Fibroblast of mammary gland (primary cell): ENCODE measurements at regions not wholly inside any gene's neighbourhood (a gene's known extent, or its start where the extent isn't known, plus 50 kb on each side); places are given as distances from the start of the nearest gene placed in this dataset.

Source experiments
- DNase-seq: peaks from one replicate; pipeline ENCODE4 v3.0.0-alpha.2; 2010; ENCODE audit warnings: low read depth
- H3K4me3 ChIP-seq: 2 replicates; pipeline ENCODE4 v1.5.1; 2011; ENCODE audit warnings: low read depth, mild to moderate bottlenecking, low read length, moderate library complexity; ENCODE audit not compliant: control insufficient read depth
- TF ChIP-seq, protein P1 (sequence below): conservative IDR thresholded peaks from 2 replicates; pipeline ENCODE4 v1.5.1; 2011; ENCODE audit warnings: low read depth, low read length, inconsistent platforms; ENCODE audit not compliant: control insufficient read depth, insufficient read depth

DNA sequence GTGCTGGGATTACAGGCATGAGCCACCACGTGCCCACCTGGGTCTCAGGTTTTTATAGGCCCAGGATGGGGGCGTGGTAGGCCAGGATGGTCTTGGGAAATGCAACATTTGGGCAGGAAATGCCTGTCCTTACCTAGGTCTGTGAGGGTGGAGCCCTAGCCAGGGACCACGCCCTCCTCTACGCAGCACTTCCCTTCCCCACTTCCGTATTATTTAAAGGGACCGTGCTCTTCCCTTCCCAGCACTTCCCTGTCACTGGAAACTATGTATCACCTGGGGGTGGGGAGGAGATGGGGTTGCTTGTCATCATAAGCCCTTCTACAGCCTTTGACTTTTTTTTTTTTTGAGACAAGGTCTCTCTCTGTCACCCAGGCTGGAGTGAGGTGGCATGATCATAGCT lies 238.9 kb upstream of the NLRP1 start:
- DNase-seq, result no peak
- TF ChIP-seq, protein P1, sequence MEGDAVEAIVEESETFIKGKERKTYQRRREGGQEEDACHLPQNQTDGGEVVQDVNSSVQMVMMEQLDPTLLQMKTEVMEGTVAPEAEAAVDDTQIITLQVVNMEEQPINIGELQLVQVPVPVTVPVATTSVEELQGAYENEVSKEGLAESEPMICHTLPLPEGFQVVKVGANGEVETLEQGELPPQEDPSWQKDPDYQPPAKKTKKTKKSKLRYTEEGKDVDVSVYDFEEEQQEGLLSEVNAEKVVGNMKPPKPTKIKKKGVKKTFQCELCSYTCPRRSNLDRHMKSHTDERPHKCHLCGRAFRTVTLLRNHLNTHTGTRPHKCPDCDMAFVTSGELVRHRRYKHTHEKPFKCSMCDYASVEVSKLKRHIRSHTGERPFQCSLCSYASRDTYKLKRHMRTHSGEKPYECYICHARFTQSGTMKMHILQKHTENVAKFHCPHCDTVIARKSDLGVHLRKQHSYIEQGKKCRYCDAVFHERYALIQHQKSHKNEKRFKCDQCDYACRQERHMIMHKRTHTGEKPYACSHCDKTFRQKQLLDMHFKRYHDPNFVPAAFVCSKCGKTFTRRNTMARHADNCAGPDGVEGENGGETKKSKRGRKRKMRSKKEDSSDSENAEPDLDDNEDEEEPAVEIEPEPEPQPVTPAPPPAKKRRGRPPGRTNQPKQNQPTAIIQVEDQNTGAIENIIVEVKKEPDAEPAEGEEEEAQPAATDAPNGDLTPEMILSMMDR, result no peak
- no peak overlapping the region for H3K4me3 ChIP-seq

DNA sequence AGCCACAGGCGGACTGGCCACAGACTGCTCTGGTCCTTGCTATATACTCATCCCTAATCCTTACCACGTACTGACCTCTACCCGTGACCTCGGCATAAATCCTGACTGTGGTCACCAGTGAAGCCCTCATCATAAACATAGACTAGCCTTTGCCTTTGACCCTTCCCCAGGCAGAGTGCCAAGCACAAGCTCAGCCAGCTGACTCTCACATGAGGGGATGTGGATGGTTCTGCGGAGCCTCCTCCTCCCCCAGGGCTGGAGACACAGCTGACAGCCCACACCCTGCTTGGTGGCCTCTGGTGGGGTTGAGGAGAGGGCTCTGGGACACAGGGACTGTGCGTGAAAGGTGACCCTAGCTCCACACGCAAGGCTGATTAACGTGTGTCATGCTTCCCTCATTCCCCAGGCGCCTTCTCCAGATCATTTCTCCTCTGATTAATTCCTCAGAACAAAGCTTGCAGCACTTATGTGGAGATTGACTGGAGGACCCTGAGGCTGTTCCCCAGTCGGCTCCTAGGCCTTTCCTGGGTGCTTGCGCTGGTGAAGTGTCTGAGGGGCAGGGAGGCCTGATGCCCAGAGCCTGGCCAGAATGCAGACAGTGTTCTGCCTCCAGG lies 241.5 kb upstream of the NLRP1 start:
- TF ChIP-seq, protein P1, result no peak
- DNase-seq, result peak; percentile 36

DNA sequence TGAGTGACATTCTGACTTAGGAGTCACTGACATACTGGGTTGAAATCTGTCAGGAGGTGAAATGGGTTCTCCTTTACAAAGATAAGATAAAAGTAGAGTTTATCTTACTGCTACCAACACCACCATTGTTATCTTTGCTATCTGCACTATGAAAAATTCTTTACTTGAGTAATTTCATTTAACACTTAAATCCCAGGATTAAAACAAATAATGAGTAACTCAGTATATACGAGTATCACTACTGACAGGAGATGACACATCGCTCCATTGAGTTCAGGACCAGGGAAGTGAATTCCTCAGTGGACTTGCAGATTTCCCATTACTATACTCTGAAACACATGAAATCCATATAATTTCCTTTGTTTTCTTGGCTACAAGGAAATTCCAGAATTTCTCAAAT lies 242.1 kb upstream of the NLRP1 start:
- H3K4me3 ChIP-seq, result no peak overlapping the region
- TF ChIP-seq, protein P1, result no peak
- DNase-seq, result no peak

More for the DNA sequence above, 241.5 kb upstream of the NLRP1 start:
- H3K4me3 ChIP-seq, result no peak overlapping the region

DNA sequence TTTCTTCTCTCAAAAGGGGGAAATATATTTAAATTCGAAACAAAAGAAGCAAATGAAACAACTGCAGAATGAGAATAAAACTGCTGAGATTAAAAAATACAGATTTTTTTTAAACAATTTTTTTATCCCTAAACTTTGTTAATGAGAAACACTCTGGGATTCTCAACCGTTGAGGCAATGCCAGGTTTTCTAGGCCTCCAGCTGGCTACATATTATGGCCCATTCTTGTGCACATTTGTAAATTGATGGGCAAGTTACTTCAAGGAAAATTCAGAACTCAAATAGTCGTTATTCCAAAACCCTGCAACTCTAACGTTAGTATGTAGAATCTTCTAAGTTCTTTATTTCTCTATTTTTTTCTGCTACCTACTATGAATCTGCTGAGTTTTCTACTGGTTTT lies 239.3 kb upstream of the WSCD1 start:
- DNase-seq, result no peak
- TF ChIP-seq, protein P1, result no peak
- no peak overlapping the region for H3K4me3 ChIP-seq

DNA sequence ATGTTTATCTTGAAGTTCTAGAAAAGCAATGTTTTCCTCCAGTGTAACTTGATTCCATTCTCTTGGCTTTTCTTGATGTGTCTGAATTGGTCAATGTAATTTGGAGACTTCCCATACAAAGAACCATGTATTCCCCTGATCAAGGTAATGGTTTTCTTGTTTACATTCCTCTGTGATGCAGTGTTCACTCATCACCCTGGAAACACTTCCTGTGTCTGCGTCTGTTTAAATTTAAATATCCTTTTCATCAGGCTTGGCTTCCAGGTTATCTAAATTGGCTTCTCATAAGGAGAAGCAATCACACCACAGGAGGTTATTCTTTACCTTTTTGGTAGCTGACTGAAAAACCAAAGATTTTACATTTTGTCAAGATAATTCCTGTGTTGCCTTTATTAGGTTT lies 237.3 kb upstream of the WSCD1 start:
- TF ChIP-seq, protein P1, result no peak
- no peak overlapping the region for H3K4me3 ChIP-seq
- DNase-seq, result no peak

DNA sequence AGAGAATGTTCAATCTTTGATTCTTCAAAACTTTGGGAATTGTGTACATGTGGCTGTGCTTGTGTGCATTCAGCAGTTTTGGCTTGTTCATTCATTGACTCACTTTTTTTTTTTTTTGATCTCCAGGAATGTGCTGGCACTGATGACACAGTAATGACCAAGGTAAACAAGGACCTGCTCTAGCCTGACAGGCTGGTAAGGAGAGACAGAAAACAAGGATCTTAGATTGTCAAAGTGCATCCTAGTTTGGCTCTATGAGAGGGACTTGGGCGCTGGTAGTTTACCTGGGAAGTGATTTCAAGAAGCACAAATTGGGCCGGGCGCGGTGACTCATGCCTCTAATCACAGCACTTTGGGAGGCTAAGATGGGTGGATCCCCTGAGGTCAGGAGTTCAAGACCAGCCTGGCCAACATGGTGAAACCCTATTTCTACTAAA lies 233.1 kb upstream of the WSCD1 start:
- TF ChIP-seq, protein P1, result no peak
- no peak overlapping the region for H3K4me3 ChIP-seq
- peak; percentile 53 for DNase-seq
